ENCODE measurements at regions not wholly inside any gene's neighbourhood (a gene's known extent, or its start where the extent isn't known, plus 50 kb on each side); places are given as distances from the start of the nearest gene placed in this dataset.

DNA sequence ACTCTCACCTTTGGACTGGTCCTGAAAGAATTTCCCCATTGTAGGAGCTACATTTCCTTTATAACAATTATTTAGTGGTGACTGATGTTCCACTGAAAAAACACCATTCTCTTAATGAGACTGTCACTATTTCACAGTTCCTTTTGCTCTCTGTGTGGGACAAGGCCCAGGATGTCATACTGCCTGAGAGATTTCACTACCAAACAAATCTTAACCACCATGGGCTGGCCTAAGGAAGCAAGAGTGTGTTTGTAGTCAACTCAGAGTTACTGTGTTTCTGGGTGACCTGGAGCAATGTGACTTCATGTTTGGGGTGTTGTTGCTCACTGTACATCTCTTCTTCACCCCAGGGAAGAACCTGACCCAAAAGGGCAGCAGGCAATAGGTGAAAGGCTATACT lies 50.1 kb upstream of the ZNF608 start:
- Histone ChIP-seq H3K4me1 (ENCODE audit: low read depth) (peaks cover 2% of the 10 kb centered on the region), H3K36me3 (ENCODE audit: low read depth) (no peaks in the 10 kb centered on the region), H3K9me3 (no peaks in the 10 kb centered on the region), H3K4me3 (no peak overlapping the region)
- intact Hi-C loops (cut with DNase I, micrococcal nuclease): no loop called here
- DNase-seq: no peak
- TF ChIP-seq, protein P1, sequence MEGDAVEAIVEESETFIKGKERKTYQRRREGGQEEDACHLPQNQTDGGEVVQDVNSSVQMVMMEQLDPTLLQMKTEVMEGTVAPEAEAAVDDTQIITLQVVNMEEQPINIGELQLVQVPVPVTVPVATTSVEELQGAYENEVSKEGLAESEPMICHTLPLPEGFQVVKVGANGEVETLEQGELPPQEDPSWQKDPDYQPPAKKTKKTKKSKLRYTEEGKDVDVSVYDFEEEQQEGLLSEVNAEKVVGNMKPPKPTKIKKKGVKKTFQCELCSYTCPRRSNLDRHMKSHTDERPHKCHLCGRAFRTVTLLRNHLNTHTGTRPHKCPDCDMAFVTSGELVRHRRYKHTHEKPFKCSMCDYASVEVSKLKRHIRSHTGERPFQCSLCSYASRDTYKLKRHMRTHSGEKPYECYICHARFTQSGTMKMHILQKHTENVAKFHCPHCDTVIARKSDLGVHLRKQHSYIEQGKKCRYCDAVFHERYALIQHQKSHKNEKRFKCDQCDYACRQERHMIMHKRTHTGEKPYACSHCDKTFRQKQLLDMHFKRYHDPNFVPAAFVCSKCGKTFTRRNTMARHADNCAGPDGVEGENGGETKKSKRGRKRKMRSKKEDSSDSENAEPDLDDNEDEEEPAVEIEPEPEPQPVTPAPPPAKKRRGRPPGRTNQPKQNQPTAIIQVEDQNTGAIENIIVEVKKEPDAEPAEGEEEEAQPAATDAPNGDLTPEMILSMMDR (IDR thresholded peaks at IDR 0.05): no peak
- no peak for ATAC-seq

DNA sequence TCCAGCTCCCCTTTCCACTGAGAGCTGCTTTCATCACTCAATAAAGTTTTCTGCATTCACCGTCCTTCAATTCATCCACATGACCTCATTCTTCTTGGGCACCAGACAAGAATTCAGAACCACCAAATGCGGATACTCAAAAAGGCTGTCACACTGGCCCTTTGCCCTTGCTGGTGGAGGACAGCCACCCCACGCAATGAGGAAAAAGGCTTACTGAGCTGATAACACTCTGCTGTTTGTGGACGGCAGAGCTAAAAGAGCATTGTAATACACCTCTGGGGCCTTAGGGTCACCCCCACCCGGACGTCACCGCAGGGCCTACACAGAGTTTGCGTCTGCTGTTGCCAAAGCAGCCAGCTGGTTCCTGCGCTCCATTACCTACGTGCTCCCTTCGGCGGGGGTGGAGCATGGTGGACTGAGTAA lies 51.2 kb upstream of the ZNF608 start:
- Histone ChIP-seq H3K4me3 (no peak overlapping the region), H3K4me1 (ENCODE audit: low read depth) (no peaks in the 10 kb centered on the region), H3K36me3 (ENCODE audit: low read depth) (no peaks in the 10 kb centered on the region), H3K9me3 (no peaks in the 10 kb centered on the region)
- intact Hi-C loops (cut with DNase I, micrococcal nuclease): no loop called here
- TF ChIP-seq, protein P1 (IDR thresholded peaks at IDR 0.05): no peak
- no peak for ATAC-seq
- no peak for DNase-seq

DNA sequence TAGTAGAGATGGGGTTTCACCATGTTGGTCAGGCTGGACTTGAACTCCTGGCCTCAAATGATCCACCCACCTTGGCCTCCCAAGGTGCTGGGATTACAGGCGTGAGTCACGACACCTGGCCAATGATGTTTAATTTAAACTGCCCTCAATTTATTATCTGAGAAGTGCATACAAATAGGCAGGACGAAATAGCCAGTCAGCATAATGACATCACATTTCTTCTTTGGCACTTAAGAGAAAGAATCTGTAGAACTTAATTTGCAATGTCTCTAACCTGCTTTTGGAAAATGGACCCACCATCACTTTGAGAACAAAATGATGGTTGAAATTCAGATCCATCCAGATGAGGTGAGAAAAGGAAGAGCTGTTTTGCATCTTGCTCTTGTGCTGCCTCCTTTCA lies 52.5 kb upstream of the ZNF608 start:
- DNase-seq: no peak

DNA sequence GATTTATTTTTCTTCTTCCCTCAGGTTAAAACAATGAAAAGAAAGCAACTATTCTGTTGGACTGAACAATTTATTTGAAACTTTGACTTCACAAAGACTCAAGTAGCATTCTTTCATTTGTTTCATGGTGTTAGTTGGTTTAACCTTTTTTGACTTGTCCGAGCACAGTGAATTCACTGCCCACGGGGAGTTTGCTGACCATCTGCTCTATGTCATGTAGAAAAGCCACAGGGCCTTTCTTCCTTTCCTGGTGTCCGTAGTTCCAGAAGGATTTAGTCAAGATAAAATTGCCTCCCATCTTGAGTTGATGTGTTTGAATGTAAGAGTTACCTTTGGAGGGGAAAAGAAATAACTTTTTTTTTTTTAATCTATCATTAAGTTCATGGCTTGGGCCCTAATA lies 55.1 kb upstream of the ZNF608 start:
- intact Hi-C loops (cut with DNase I, micrococcal nuclease): no loop called here
- Histone ChIP-seq H3K4me3 (no peak overlapping the region), H3K36me3 (ENCODE audit: low read depth) (no peaks in the 10 kb centered on the region), H3K4me1 (ENCODE audit: low read depth) (no peaks in the 10 kb centered on the region), H3K9me3 (no peaks in the 10 kb centered on the region)
- TF ChIP-seq, protein P1 (IDR thresholded peaks at IDR 0.05): no peak
- ATAC-seq (no peak), DNase-seq (no peak)

More for the DNA sequence above, 52.5 kb upstream of the ZNF608 start:
- Histone ChIP-seq H3K9me3 (no peaks in the 10 kb centered on the region), H3K4me3 (no peak overlapping the region), H3K4me1 (ENCODE audit: low read depth) (no peaks in the 10 kb centered on the region), H3K36me3 (ENCODE audit: low read depth) (no peaks in the 10 kb centered on the region)
- ATAC-seq: no peak
- TF ChIP-seq, protein P1 (IDR thresholded peaks at IDR 0.05): no peak
- intact Hi-C loops (cut with DNase I, micrococcal nuclease): no loop called here

DNA sequence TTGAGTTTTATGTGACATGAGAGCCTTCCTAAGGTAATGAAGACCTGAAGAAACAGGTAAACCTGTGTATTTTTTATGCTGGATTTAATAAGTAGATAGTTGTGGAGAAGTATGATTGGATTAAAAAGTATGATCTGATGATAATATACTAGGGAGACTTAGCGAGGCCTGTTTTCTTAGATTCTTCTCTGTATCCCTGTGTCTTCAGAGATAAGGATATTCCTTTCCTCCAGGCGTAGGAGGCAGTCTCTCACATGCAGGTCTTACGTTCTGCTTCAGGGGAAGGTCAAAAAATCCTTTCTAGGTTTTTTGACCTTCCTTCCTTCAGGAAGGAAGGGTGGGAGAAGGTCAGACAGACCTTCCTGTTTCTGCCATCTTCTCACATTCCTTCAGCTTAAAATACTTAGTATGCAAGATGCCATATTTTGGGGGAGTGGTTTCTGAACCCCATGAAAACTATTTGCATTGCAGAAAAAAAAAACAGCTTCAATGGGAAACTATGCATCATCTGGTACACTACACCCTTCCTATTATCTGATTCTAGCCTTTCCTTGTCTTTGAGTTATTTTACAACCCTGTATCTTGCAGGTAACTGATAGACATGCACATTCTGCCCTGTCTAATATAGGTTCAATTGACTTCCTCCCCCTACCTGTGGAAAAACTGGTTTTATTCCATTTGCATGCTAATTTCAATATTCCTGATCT lies 57.3 kb upstream of the ZNF608 start:
- no peaks in the 10 kb centered on the region for H3K9me3 ChIP-seq
- TF ChIP-seq, protein P1 (IDR thresholded peaks at IDR 0.05): no peak
- no peaks in the 10 kb centered on the region for H3K4me1 ChIP-seq (ENCODE audit: low read depth)
- intact Hi-C loops (cut with DNase I, micrococcal nuclease): no loop called here
- H3K36me3 ChIP-seq (ENCODE audit: low read depth): no peaks in the 10 kb centered on the region
- DNase-seq (no peak), ATAC-seq (no peak)
- no peak overlapping the region for H3K4me3 ChIP-seq

DNA sequence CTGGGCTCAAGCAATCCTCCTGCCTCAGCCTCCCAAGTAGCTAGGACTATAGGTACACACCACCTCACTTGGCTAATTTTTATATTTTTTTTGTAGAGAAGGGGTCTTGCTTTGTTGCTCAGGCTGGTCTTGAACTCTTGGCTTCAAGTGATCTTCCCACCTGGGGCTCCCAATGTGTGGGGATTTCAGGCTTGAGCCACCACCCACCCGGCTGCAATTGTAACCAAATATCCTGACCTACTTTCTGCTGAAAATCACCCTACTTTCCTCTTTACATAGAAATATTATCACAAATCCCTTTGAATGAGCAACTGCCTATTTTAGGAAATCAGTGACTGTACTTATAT lies 59.6 kb upstream of the ZNF608 start:
- Histone ChIP-seq H3K36me3 (ENCODE audit: low read depth) (no peaks in the 10 kb centered on the region), H3K4me3 (no peak overlapping the region), H3K9me3 (no peaks in the 10 kb centered on the region), H3K4me1 (ENCODE audit: low read depth) (no peaks in the 10 kb centered on the region)
- DNase-seq (no peak), ATAC-seq (no peak)
- intact Hi-C loops (cut with DNase I, micrococcal nuclease): no loop called here
- TF ChIP-seq, protein P1 (IDR thresholded peaks at IDR 0.05): no peak

Measured in mucosa of descending colon (tissue), 3 donors.